ENCODE measurements at regions not wholly inside any gene's neighbourhood (a gene's known extent, or its start where the extent isn't known, plus 50 kb on each side); places are given as distances from the start of the nearest gene placed in this dataset.

- Histone ChIP-seq H3K9me2 (ENCODE audit: insufficient read depth, low read length) (no peaks in the 10 kb centered on the region), H3F3A (ENCODE audit: insufficient read depth, low read length, poor library complexity, severe bottlenecking) (no peaks in the 10 kb centered on the region), H3K36me3 (ENCODE audit: insufficient read depth, low read length) (no peaks in the 10 kb centered on the region), H3K4me2 (ENCODE audit: low read length) (no peak overlapping the region), H3K79me2 (replicated peaks; ENCODE audit: insufficient read depth, low read length) (no peaks in the 10 kb centered on the region), H4K20me1 (ENCODE audit: insufficient read depth) (no peaks in the 10 kb centered on the region), H3K9ac (ENCODE audit: low read length) (no peak overlapping the region), H3K27me3 (ENCODE audit: insufficient read depth, low read depth, low read length) (no peaks in the 10 kb centered on the region), H3K27ac (ENCODE audit: low read length) (no peak overlapping the region), H3K9me3 (ENCODE audit: low read length) (no peaks in the 10 kb centered on the region), H3K4me3 (ENCODE audit: low read length) (no peak overlapping the region), H2AFZ (ENCODE audit: low read depth, low read length) (no peak overlapping the region)
- no peak for TF ChIP-seq TAF1 (IDR thresholded peaks at IDR 0.05; ENCODE audit: low read depth)
- no peak for TF ChIP-seq EP300 (conservative IDR thresholded peaks at IDR 0.05; ENCODE audit: poor library complexity, severe bottlenecking)
- no peak for TF ChIP-seq EZH2 (IDR thresholded peaks at IDR 0.05; ENCODE audit: borderline replicate concordance, insufficient read depth, low read length, poor library complexity, severe bottlenecking)
Measured at GRCh38 chr1:114310695-114311271, 157.1 kb upstream of the SYT6 start.

- H4K20me1 ChIP-seq (ENCODE audit: insufficient read depth), result no peaks in the 10 kb centered on the region
- H3K79me2 ChIP-seq (replicated peaks; ENCODE audit: insufficient read depth, low read length), result no peaks in the 10 kb centered on the region
- no peaks in the 10 kb centered on the region for H3K9me2 ChIP-seq (ENCODE audit: insufficient read depth, low read length)
- no peak for TF ChIP-seq MXI1 (conservative IDR thresholded peaks at IDR 0.05; ENCODE audit: poor library complexity, severe bottlenecking)
- TF ChIP-seq RAD21 (conservative IDR thresholded peaks at IDR 0.05), result no peak
- TF ChIP-seq EZH2 (IDR thresholded peaks at IDR 0.05; ENCODE audit: borderline replicate concordance, insufficient read depth, low read length, poor library complexity, severe bottlenecking), result no peak
- no peak for TF ChIP-seq EP300 (conservative IDR thresholded peaks at IDR 0.05; ENCODE audit: poor library complexity, severe bottlenecking)
- no peak for TF ChIP-seq SMC3 (conservative IDR thresholded peaks at IDR 0.05; ENCODE audit: poor library complexity)
- no peak for TF ChIP-seq TAF1 (IDR thresholded peaks at IDR 0.05; ENCODE audit: low read depth)
- TF ChIP-seq CTCF (IDR thresholded peaks at IDR 0.05; ENCODE audit: poor library complexity, severe bottlenecking), result no peak
- TF ChIP-seq REST (IDR thresholded peaks at IDR 0.05; ENCODE audit: borderline replicate concordance), result no peak
- no peak for TF ChIP-seq POLR2AphosphoS5 (IDR thresholded peaks at IDR 0.05)
- no peak overlapping the region for H3K9ac ChIP-seq (ENCODE audit: low read length)
- no peaks in the 10 kb centered on the region for H3K9me3 ChIP-seq (ENCODE audit: low read length)
- no peak overlapping the region for H2AFZ ChIP-seq (ENCODE audit: low read depth, low read length)
- no peaks in the 10 kb centered on the region for H3F3A ChIP-seq (ENCODE audit: insufficient read depth, low read length, poor library complexity, severe bottlenecking)
- H3K27me3 ChIP-seq (ENCODE audit: insufficient read depth, low read depth, low read length), result no peaks in the 10 kb centered on the region
- H3K36me3 ChIP-seq (ENCODE audit: insufficient read depth, low read length), result no peaks in the 10 kb centered on the region
- no peak overlapping the region for H3K4me3 ChIP-seq (ENCODE audit: low read length)
- H3K27ac ChIP-seq (ENCODE audit: low read length), result no peak overlapping the region
- no peak overlapping the region for H3K4me2 ChIP-seq (ENCODE audit: low read length)
Measured at GRCh38 chr1:114302821-114303220, 149.2 kb upstream of the SYT6 start.
